H1 (cell line): ENCODE measurements at regions not wholly inside any gene's neighbourhood (a gene's known extent, or its start where the extent isn't known, plus 50 kb on each side); places are given as distances from the start of the nearest gene placed in this dataset.

Source experiments
- BACH1 ChIP-seq: IDR thresholded peaks from 2 replicates; pipeline ENCODE4 v1.6.1; 2012; ENCODE audit warnings: low read length, improper control_type of control experiment
- POLR2AphosphoS5 ChIP-seq: IDR thresholded peaks from 2 replicates; pipeline ENCODE4 v1.6.1; 2011; ENCODE audit warnings: low read depth, low read length
- TEAD4 ChIP-seq: IDR thresholded peaks from 2 replicates; pipeline ENCODE4 v1.6.1; 2012; ENCODE audit warnings: low read depth, low read length, inconsistent platforms, mixed read lengths
- TF ChIP-seq, protein P1 (sequence below): IDR thresholded peaks from 2 replicates; pipeline ENCODE4 v1.6.1; 2011; ENCODE audit warnings: low read depth, mild to moderate bottlenecking, low read length; ENCODE audit not compliant: insufficient read depth
- TF ChIP-seq, protein P2 (sequence below), 3 experiments: IDR thresholded peaks; 1 replicate in 2 of 3; 2 replicates in 1 of 3; pipeline versions ENCODE4 v1.5.1 to v1.6.1; 2011; ENCODE audit warnings: low read length in 3 of 3, mild to moderate bottlenecking in 3 of 3, inconsistent platforms in 2 of 3, low read depth in 1 of 3, moderate library complexity in 1 of 3; ENCODE audit not compliant: insufficient read depth in 1 of 3; ENCODE audit errors: control extremely low read depth in 1 of 3
- TF ChIP-seq, protein P3 (sequence below): fragments of 300-600 bp; sonication (generic); IDR thresholded peaks from 2 replicates; pipeline ENCODE4 v1.7.1; 2012; ENCODE audit warnings: low read length, moderate library complexity, mild to moderate bottlenecking, inconsistent platforms; ENCODE audit not compliant: insufficient replicate concordance
- TF ChIP-seq, protein P4 (sequence below): IDR thresholded peaks from 2 replicates; pipeline ENCODE4 v1.6.1; 2012; ENCODE audit warnings: inconsistent platforms

DNA sequence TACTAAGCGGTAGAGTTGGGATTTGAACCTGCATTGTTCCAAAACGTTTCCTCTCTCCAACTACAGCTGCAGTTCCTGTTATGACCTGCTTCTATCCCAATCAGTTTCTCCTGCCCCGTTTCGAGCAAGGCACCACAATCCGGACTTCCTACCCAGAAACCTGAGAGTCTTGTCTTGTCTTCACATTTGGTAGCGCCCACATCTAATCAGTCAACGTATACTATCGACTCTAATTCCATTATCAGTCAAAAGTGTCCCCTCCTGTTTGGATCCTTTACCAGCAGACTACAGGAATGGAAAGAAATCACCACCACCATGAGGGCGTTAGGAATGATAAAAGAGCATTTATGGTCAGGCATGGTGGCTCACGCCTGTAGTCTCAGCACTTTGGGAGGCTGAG, 124.6 kb downstream of the AXIN2 start:
- TF ChIP-seq, protein P1, sequence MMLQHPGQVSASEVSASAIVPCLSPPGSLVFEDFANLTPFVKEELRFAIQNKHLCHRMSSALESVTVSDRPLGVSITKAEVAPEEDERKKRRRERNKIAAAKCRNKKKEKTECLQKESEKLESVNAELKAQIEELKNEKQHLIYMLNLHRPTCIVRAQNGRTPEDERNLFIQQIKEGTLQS: no peak
- no peak for TF ChIP-seq TEAD4
- TF ChIP-seq POLR2AphosphoS5: no peak
- TF ChIP-seq BACH1: no peak
- TF ChIP-seq, protein P2, sequence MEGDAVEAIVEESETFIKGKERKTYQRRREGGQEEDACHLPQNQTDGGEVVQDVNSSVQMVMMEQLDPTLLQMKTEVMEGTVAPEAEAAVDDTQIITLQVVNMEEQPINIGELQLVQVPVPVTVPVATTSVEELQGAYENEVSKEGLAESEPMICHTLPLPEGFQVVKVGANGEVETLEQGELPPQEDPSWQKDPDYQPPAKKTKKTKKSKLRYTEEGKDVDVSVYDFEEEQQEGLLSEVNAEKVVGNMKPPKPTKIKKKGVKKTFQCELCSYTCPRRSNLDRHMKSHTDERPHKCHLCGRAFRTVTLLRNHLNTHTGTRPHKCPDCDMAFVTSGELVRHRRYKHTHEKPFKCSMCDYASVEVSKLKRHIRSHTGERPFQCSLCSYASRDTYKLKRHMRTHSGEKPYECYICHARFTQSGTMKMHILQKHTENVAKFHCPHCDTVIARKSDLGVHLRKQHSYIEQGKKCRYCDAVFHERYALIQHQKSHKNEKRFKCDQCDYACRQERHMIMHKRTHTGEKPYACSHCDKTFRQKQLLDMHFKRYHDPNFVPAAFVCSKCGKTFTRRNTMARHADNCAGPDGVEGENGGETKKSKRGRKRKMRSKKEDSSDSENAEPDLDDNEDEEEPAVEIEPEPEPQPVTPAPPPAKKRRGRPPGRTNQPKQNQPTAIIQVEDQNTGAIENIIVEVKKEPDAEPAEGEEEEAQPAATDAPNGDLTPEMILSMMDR (IDR thresholded peaks at IDR 0.05; ENCODE audit: control extremely low read depth in 1 of 3, insufficient read depth in 1 of 3, low read depth in 1 of 3, low read length in 3 of 3): no peak
- TF ChIP-seq, protein P3, sequence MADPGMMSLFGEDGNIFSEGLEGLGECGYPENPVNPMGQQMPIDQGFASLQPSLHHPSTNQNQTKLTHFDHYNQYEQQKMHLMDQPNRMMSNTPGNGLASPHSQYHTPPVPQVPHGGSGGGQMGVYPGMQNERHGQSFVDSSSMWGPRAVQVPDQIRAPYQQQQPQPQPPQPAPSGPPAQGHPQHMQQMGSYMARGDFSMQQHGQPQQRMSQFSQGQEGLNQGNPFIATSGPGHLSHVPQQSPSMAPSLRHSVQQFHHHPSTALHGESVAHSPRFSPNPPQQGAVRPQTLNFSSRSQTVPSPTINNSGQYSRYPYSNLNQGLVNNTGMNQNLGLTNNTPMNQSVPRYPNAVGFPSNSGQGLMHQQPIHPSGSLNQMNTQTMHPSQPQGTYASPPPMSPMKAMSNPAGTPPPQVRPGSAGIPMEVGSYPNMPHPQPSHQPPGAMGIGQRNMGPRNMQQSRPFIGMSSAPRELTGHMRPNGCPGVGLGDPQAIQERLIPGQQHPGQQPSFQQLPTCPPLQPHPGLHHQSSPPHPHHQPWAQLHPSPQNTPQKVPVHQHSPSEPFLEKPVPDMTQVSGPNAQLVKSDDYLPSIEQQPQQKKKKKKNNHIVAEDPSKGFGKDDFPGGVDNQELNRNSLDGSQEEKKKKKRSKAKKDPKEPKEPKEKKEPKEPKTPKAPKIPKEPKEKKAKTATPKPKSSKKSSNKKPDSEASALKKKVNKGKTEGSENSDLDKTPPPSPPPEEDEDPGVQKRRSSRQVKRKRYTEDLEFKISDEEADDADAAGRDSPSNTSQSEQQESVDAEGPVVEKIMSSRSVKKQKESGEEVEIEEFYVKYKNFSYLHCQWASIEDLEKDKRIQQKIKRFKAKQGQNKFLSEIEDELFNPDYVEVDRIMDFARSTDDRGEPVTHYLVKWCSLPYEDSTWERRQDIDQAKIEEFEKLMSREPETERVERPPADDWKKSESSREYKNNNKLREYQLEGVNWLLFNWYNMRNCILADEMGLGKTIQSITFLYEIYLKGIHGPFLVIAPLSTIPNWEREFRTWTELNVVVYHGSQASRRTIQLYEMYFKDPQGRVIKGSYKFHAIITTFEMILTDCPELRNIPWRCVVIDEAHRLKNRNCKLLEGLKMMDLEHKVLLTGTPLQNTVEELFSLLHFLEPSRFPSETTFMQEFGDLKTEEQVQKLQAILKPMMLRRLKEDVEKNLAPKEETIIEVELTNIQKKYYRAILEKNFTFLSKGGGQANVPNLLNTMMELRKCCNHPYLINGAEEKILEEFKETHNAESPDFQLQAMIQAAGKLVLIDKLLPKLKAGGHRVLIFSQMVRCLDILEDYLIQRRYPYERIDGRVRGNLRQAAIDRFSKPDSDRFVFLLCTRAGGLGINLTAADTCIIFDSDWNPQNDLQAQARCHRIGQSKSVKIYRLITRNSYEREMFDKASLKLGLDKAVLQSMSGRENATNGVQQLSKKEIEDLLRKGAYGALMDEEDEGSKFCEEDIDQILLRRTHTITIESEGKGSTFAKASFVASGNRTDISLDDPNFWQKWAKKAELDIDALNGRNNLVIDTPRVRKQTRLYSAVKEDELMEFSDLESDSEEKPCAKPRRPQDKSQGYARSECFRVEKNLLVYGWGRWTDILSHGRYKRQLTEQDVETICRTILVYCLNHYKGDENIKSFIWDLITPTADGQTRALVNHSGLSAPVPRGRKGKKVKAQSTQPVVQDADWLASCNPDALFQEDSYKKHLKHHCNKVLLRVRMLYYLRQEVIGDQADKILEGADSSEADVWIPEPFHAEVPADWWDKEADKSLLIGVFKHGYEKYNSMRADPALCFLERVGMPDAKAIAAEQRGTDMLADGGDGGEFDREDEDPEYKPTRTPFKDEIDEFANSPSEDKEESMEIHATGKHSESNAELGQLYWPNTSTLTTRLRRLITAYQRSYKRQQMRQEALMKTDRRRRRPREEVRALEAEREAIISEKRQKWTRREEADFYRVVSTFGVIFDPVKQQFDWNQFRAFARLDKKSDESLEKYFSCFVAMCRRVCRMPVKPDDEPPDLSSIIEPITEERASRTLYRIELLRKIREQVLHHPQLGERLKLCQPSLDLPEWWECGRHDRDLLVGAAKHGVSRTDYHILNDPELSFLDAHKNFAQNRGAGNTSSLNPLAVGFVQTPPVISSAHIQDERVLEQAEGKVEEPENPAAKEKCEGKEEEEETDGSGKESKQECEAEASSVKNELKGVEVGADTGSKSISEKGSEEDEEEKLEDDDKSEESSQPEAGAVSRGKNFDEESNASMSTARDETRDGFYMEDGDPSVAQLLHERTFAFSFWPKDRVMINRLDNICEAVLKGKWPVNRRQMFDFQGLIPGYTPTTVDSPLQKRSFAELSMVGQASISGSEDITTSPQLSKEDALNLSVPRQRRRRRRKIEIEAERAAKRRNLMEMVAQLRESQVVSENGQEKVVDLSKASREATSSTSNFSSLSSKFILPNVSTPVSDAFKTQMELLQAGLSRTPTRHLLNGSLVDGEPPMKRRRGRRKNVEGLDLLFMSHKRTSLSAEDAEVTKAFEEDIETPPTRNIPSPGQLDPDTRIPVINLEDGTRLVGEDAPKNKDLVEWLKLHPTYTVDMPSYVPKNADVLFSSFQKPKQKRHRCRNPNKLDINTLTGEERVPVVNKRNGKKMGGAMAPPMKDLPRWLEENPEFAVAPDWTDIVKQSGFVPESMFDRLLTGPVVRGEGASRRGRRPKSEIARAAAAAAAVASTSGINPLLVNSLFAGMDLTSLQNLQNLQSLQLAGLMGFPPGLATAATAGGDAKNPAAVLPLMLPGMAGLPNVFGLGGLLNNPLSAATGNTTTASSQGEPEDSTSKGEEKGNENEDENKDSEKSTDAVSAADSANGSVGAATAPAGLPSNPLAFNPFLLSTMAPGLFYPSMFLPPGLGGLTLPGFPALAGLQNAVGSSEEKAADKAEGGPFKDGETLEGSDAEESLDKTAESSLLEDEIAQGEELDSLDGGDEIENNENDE: no peak
- TF ChIP-seq, protein P4, sequence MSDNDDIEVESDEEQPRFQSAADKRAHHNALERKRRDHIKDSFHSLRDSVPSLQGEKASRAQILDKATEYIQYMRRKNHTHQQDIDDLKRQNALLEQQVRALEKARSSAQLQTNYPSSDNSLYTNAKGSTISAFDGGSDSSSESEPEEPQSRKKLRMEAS: no peak
